HL-60 (cell line): ENCODE measurements at regions not wholly inside any gene's neighbourhood (a gene's known extent, or its start where the extent isn't known, plus 50 kb on each side); places are given as distances from the start of the nearest gene placed in this dataset.
"Not testable (repeated sequence)": the region's sequence is repeated elsewhere in the genome, so short reads cannot be mapped to it uniquely, and the experiment has no call there.

ENCODE experiments used
- DNase-seq, 2 experiments: peaks; one replicate each; pipeline ENCODE4 v3.0.0-alpha.2; 2010 to 2020; ENCODE audit warnings: low read depth in 1 of 2, low spot score in 1 of 2
- H3K27ac ChIP-seq: fragments of 250-450 bp; sonication (Bioruptor Pico); replicated peaks from 2 replicates; pipeline ENCODE4 v1.5.1; 2020; ENCODE audit warnings: mild to moderate bottlenecking, moderate library complexity
- H3K27me3 ChIP-seq: fragments of 250-450 bp; sonication (Bioruptor Pico); 2 replicates; pipeline ENCODE4 v1.5.1; 2021; ENCODE audit warnings: mild to moderate bottlenecking, moderate library complexity; ENCODE audit not compliant: insufficient read depth, poor library complexity, severe bottlenecking
- H3K4me3 ChIP-seq: replicated peaks from 2 replicates; pipeline ENCODE4 v1.5.1; 2011; ENCODE audit warnings: mild to moderate bottlenecking, control low read depth, low read length; ENCODE audit not compliant: insufficient read depth
- CTCF ChIP-seq: IDR thresholded peaks from one replicate; pipeline ENCODE4 v1.5.1; 2011; ENCODE audit warnings: low read length, control low read depth, inconsistent platforms; ENCODE audit not compliant: insufficient read depth
- GABPA ChIP-seq: IDR thresholded peaks from 2 replicates; pipeline ENCODE4 v1.6.1; 2012; ENCODE audit warnings: low read depth
- POLR2AphosphoS5 ChIP-seq: IDR thresholded peaks from 2 replicates; pipeline ENCODE4 v1.6.1; 2012; ENCODE audit warnings: low read depth
- REST ChIP-seq: IDR thresholded peaks from 2 replicates; pipeline ENCODE4 v1.6.1; 2012; ENCODE audit warnings: low read depth; ENCODE audit not compliant: insufficient replicate concordance
- SPI1 ChIP-seq: IDR thresholded peaks from 2 replicates; pipeline ENCODE4 v1.6.1; 2012; ENCODE audit warnings: low read depth, mild to moderate bottlenecking, borderline replicate concordance

- Histone ChIP-seq H3K27me3 (no peaks in the 10 kb centered on the region), H3K4me3 (no peak overlapping the region), H3K27ac (no peak overlapping the region)
- no peak for TF ChIP-seq SPI1
- DNase-seq = no peak
Measured at GRCh38 chrX:3518870-3519269, 172.4 kb upstream of the MXRA5 start.

GRCh38 chrX:3516051-3516541, 169.6 kb upstream of the MXRA5 start:
- no peaks in the 10 kb centered on the region for H3K27me3 ChIP-seq
- no peak for DNase-seq
- TF ChIP-seq REST (no peak), POLR2AphosphoS5 (no peak), GABPA (no peak), CTCF (no peak), SPI1 (no peak)
- no peak overlapping the region for H3K27ac ChIP-seq
- H3K4me3 ChIP-seq = no peak overlapping the region

GRCh38 chrX:3514996-3515395, 168.5 kb upstream of the MXRA5 start:
- TF ChIP-seq REST (no peak), SPI1 (no peak), GABPA (no peak), CTCF (no peak), POLR2AphosphoS5 (no peak)
- Histone ChIP-seq H3K4me3 (no peak overlapping the region), H3K27ac (no peak overlapping the region), H3K27me3 (no peaks in the 10 kb centered on the region)
- DNase-seq = no peak

GRCh38 chrX:3512150-3512549, 165.7 kb upstream of the MXRA5 start:
- H3K27ac ChIP-seq, H3K27me3 ChIP-seq, DNase-seq, H3K4me3 ChIP-seq: not testable (repeated sequence)

GRCh38 chrX:3509934-3510333, 163.5 kb upstream of the MXRA5 start:
- H3K27ac ChIP-seq = no peak overlapping the region
- TF ChIP-seq POLR2AphosphoS5 (no peak), GABPA (no peak), SPI1 (no peak), CTCF (no peak), REST (no peak)
- DNase-seq = no peak
- no peak overlapping the region for H3K4me3 ChIP-seq
- no peaks in the 10 kb centered on the region for H3K27me3 ChIP-seq
